NCI-H748 (cell line): ENCODE measurements at regions not wholly inside any gene's neighbourhood (a gene's known extent, or its start where the extent isn't known, plus 50 kb on each side); places are given as distances from the start of the nearest gene placed in this dataset.
"Not testable (repeated sequence)": the region's sequence is repeated elsewhere in the genome, so short reads cannot be mapped to it uniquely, and the experiment has no call there.

Experiments used
- DNase-seq: peaks from one replicate; lab custom pipeline; 2025; ENCODE audit not compliant: unreplicated experiment; lab: John Stamatoyannopoulos, UW

DNA sequence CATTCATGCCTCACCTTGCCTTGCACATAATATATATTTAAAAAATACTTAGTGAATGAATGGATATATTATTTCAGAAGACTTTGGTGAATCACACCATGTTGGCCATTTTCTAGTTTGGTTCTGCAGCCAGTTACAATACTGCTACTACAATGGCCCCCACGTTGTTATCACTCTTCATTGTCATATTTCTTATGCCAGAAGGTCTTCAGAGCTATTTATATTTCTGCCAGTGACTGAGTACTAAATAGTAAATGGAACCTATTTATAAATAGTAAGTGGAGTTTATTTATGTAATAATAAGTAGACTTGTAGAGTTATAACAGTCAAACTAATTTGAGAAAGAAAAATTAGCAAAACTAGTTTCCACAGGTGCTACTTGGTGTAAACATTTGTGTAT lies 516.6 kb upstream of the SYT4 start:
- no peak for DNase-seq

DNA sequence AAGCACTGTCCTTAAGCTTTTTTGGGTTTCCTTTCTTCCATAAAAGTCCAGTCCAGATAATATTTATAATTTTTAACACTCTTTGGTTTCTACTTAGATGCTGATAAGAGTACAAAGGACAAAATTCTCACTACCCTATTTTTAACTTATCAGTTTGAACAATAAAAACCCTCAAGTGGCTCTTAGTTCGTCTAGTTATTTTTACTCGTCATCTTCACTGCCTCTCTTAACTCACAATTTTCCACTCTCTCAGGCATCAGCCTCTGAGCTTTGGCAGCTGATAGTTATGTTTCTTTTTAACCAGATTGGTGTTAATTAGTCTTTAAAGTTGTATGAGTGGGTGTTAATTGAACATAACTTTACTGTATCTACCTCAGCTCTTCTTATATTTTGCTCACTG lies 517.1 kb upstream of the SYT4 start:
- DNase-seq, result no peak

GRCh38 chr18:43797347-43797746 lies 520.1 kb upstream of the SYT4 start:
- no peak for DNase-seq

DNA sequence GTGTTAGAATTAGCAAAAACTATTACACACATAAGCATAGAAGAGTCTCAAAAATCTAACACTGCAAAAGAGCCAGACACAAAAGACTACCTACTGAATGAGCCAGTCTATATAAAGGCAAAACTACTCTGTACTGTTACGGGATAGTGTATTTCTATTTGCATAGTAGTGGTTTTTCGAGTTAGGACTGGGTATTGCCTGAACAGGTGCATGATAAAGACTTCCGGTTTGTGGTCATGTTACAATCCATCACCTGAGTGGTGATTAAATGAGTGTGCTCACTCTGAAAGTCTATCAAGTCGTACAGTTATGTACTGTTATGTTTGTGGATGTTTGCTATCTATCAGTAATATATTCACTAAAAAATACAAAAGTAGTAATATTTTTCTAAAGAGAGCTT lies 523.3 kb upstream of the SYT4 start:
- peak; percentile 50 for DNase-seq

DNA sequence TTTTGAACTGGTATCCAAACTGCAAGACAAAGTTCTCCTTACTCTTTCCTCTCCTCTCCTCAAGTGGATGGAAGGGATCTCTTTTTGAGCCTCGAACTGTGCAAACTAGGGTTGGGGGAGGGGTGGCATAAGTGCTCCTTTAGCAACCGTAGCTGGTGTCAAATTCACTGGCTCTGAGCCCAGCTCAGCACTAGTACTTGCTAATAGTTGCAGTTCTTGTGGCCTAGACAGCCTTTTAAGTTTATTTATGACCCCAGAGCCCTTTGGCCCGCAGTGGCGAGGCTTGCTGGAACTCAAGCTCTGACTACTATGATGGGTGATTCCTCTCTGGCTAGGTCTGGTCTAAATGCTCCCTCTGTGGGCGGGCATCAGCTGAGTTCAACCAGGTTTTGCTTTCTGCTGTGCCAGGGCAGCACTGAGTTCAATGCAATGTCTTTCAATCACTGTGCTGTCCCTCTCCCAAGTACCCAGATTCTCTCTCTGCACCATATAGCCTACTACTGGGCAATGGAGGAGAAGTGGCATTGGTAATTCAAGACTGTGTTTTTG lies 528.4 kb upstream of the SYT4 start:
- peak; percentile 30 for DNase-seq

DNA sequence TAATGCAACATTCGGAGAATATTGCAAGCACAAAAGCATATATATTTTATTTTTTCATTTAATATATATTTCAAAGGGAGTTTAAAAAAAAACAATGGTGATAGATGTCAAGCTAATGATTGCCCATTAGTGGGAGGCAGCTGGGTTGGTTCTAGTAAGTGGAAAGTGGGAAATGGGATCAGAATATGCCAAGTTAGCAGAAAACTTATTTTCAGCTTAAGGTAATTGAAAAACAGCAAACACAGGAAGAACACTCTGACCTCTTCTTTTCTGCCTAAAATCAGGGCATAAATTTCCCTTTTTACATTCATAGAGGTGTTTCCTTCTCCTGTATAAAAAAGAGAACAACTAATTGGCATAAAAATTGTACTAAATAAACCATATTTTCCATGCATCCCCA lies 535.3 kb upstream of the SYT4 start:
- no peak for DNase-seq

DNA sequence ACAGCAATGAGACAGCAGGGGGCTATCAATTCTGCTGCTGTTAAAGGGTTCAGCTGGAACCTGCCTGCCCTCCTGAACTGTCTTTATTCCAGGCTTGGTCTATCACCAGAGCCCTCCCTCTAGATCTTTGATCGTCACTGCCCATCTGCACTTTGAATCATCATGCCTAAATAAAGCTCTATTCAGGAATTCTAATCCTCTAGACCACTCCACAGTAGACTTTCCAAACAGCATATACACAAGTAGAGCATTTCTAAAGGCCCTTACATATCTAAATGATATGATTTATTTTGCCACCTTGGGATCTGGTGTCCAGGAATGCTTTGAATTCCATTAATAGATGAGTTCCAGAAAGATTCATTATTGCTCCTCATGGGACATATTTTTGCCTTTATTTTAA lies 542.1 kb upstream of the SYT4 start:
- peak; percentile 12 for DNase-seq

DNA sequence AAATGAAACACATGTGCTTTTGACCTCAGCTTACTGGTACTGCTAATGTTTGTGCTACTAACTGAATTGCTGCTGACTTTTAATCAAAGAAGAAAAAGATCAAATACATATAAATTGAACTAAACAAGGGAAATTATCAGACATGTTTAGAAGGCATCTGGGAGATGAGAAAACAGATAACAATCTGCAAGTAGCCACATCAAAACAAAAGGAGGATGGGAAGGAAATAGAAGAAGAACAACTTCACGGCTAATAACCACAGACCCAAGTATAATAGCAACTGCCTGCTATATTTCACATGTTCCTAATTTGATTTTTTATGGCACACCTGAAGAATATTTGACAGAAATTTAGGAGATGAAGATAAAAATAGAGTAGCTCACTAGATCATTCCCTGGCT lies 542.6 kb upstream of the SYT4 start:
- no peak for DNase-seq

- no peak for DNase-seq
Observed at GRCh38 chr18:43825768-43826167, 548.5 kb upstream of the SYT4 start.

GRCh38 chr18:43826215-43826614 lies 548.9 kb upstream of the SYT4 start:
- DNase-seq, result no peak

GRCh38 chr18:43827311-43827710 lies 550.0 kb upstream of the SYT4 start:
- DNase-seq, result no peak

DNA sequence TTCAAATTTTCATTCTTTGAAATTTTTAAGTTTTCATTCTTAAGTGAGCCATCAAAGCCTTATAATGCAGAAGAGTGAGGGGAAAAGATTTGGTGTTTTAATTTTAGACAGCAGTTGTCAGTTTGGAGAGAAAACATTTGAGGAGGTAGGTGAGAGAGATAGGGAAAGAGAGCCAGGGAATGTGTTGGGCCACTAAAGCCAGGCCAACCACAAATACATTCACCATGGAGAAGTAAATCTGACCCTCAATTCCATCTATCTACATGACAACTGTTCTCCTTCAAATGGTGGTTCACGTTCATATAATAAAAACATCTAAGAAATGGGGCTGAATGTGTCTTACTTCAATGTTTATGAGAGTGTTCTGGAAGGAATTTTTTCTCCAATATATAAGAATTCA lies 553.0 kb upstream of the SYT4 start:
- DNase-seq, result no peak

GRCh38 chr18:43830947-43831346 lies 553.7 kb upstream of the SYT4 start:
- peak; percentile 97 for DNase-seq

DNA sequence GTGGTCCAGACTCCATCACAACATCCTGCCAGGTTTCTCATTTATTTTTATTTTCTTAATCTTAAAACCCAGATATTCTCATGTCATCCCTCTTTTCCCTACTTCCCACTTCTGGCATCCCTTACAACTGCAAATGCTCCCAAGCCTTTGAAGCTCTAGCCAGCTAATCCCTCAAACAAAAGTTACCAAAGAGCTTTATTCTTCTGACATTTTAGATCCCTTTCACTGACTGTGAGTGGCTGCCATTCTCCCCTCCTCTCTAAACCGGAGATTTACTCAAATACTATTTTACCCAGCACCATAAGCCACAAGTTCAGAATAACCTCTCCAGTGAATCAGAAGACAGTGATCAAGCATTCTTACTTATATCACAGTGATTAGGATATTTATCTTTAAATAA lies 569.0 kb upstream of the SYT4 start:
- DNase-seq, result no peak

DNA sequence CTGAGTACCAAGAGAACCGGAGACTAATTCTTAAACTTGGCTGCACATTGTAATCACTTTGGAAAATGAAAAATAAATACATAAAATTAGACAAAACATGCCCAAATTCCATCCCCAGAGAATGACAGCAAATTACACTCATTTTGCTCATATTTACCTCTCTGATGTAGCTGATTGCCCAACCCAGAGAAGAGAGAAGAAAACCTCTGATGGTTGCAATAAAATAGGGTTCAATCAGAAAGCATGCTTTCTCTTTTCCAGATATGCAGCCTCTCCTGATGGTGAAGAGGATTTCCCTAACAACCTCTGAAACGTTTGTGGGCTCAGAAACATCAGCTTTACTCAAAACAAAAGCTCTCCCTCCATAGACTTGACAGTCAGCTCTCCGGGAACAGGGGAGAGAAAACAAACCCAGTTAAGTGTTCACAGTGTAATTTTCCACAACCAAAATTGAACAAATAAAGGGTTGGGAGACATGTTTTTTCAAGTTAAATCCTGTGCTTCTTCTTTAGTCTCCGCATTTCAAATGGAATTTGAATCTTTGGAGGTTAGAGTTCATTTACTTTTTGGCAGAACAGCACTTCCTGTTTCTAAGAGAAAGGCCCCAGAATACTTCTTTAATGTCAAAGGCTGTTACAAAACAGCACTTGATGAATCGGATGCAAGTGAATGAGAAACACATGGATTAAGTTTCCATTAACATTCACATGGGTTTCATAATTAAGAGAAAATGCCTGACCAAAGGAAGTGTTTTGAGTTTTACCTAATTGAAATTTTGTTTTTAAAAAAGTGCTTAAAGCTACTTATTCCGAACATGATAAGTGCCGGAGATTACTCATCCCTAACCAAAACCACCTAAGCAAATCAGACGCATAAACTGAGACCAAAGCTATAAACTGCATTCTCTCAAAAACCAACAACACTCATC lies 570.1 kb upstream of the SYT4 start:
- peak; percentile 51 for DNase-seq

DNA sequence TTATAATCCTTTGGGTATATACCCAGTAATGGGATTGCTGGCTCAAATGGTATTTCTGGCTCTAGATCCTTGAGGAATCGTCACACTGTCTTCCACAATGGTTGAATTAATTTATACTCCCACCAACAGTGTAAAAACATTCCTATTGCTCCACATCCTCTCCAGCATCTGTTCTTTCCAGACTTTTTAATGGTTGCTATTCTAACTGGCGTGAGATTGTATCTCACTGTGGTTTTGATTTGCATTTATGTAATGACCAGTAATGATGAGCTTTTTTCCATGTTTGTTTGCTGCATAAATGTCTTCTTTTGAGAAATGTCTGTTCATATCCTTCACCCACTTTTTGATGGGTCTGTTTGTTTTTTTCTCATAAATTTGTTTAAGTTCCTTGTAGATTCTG lies 572.5 kb upstream of the SYT4 start:
- not testable (repeated sequence) for DNase-seq

- peak; percentile 59 for DNase-seq
Observed at GRCh38 chr18:43855376-43855775, 578.1 kb upstream of the SYT4 start.

DNA sequence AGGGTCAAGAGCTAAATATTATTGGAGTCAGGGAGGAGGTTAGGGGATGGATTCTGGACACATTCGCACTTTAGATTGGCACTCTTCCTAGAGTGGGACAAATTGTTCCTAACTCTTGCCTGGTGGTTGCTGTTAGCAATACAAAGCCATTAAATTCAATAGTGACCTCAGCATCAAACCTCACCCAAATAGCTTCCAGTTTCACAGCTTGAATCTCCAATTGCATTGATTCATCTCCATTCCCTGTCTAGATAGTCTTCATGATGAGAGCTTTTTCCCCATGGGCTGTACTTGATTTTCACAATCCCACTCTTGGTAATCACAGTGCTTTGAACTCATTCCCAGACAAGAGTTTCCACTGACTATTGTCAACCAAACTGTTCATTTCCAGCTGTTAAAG lies 585.9 kb upstream of the SYT4 start:
- no peak for DNase-seq

- DNase-seq, result no peak
Observed at GRCh38 chr18:43866696-43867095, 589.4 kb upstream of the SYT4 start.

GRCh38 chr18:43868497-43868995 lies 591.3 kb upstream of the SYT4 start:
- no peak for DNase-seq

GRCh38 chr18:43869451-43870008 lies 592.2 kb upstream of the SYT4 start:
- DNase-seq, result peak; percentile 22

DNA sequence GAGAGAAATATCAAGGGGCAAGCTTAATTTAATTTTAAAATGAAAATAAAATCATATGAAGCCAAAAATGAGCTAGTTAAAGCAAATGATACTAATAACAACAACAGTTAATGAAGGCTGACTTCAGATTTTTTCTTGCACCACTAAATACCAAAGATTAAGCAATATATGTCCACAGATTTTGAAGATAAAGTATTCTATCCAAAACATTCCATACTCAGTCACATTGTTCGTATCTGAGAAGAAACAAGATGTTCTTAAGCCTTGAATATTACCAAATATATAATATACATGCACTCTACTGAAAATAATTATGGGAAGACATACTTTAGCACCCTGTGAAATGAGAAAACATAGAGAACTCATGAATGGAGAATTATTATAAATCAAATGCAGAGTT lies 593.3 kb upstream of the SYT4 start:
- DNase-seq, result no peak
